ENCODE measurements at regions not wholly inside any gene's neighbourhood (a gene's known extent, or its start where the extent isn't known, plus 50 kb on each side); places are given as distances from the start of the nearest gene placed in this dataset.

DNA sequence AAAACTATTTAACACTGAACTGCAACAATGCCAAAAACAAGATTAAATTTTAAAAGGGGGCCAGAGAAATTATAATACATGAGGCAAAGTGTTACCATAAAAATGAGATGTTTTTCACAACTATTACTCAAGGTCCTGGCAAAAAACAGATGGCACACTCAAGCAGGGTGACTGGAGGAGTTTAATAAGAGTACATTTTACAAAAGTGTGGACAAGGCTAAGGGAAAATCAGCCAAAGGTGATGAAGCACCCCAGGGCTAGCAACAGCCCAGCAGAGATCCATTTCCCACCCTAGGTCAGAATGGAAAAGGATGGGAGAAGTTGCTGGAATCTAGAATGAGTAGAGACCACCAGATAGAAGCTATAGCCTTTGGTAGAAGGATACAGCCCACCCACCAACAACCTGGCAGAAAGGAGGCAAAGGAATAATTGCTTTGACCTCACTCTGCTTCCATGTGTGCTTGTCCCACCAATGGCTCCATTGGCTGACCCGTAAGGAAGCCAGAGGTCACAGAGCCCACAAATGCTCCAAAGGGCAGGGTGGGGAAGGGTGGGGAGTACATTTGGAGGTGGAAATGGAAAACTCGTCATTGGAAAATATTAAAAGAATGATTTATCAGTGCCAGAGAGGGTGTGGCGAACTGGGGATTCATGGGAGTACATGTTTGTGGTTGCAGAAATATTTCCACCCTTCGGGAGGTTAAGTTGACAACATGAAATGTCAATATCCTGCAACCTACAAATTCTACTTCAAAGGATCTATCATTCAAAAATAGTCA lies 161.0 kb upstream of the UBE2E2 start (continued):
- TF ChIP-seq, protein P1, sequence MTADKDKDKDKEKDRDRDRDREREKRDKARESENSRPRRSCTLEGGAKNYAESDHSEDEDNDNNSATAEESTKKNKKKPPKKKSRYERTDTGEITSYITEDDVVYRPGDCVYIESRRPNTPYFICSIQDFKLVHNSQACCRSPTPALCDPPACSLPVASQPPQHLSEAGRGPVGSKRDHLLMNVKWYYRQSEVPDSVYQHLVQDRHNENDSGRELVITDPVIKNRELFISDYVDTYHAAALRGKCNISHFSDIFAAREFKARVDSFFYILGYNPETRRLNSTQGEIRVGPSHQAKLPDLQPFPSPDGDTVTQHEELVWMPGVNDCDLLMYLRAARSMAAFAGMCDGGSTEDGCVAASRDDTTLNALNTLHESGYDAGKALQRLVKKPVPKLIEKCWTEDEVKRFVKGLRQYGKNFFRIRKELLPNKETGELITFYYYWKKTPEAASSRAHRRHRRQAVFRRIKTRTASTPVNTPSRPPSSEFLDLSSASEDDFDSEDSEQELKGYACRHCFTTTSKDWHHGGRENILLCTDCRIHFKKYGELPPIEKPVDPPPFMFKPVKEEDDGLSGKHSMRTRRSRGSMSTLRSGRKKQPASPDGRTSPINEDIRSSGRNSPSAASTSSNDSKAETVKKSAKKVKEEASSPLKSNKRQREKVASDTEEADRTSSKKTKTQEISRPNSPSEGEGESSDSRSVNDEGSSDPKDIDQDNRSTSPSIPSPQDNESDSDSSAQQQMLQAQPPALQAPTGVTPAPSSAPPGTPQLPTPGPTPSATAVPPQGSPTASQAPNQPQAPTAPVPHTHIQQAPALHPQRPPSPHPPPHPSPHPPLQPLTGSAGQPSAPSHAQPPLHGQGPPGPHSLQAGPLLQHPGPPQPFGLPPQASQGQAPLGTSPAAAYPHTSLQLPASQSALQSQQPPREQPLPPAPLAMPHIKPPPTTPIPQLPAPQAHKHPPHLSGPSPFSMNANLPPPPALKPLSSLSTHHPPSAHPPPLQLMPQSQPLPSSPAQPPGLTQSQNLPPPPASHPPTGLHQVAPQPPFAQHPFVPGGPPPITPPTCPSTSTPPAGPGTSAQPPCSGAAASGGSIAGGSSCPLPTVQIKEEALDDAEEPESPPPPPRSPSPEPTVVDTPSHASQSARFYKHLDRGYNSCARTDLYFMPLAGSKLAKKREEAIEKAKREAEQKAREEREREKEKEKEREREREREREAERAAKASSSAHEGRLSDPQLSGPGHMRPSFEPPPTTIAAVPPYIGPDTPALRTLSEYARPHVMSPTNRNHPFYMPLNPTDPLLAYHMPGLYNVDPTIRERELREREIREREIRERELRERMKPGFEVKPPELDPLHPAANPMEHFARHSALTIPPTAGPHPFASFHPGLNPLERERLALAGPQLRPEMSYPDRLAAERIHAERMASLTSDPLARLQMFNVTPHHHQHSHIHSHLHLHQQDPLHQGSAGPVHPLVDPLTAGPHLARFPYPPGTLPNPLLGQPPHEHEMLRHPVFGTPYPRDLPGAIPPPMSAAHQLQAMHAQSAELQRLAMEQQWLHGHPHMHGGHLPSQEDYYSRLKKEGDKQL (CRISPR knock-in tag; IDR thresholded peaks at IDR 0.05; ENCODE audit: borderline replicate concordance): no peak
- TF ChIP-seq, protein P2, sequence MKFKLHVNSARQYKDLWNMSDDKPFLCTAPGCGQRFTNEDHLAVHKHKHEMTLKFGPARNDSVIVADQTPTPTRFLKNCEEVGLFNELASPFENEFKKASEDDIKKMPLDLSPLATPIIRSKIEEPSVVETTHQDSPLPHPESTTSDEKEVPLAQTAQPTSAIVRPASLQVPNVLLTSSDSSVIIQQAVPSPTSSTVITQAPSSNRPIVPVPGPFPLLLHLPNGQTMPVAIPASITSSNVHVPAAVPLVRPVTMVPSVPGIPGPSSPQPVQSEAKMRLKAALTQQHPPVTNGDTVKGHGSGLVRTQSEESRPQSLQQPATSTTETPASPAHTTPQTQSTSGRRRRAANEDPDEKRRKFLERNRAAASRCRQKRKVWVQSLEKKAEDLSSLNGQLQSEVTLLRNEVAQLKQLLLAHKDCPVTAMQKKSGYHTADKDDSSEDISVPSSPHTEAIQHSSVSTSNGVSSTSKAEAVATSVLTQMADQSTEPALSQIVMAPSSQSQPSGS (CRISPR knock-in tag; IDR thresholded peaks at IDR 0.05): no peak
- no peak for TF ChIP-seq ZNF436 (CRISPR knock-in tag; IDR thresholded peaks at IDR 0.05)
- TF ChIP-seq ZKSCAN3 (CRISPR knock-in tag; IDR thresholded peaks at IDR 0.05): no peak
- TF ChIP-seq ZNF134 (CRISPR knock-in tag; conservative IDR thresholded peaks at IDR 0.05): no peak
- TF ChIP-seq RBBP5 (IDR thresholded peaks at IDR 0.05; ENCODE audit: borderline replicate concordance, insufficient read depth, low read length, poor library complexity, severe bottlenecking): no peak
- TF ChIP-seq, protein P3, sequence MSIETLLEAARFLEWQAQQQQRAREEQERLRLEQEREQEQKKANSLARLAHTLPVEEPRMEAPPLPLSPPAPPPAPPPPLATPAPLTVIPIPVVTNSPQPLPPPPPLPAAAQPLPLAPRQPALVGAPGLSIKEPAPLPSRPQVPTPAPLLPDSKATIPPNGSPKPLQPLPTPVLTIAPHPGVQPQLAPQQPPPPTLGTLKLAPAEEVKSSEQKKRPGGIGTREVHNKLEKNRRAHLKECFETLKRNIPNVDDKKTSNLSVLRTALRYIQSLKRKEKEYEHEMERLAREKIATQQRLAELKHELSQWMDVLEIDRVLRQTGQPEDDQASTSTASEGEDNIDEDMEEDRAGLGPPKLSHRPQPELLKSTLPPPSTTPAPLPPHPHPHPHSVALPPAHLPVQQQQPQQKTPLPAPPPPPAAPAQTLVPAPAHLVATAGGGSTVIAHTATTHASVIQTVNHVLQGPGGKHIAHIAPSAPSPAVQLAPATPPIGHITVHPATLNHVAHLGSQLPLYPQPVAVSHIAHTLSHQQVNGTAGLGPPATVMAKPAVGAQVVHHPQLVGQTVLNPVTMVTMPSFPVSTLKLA (conservative IDR thresholded peaks at IDR 0.05): no peak
